Hepatocyte (in vitro differentiated cells): ENCODE measurements at regions not wholly inside any gene's neighbourhood (a gene's known extent, or its start where the extent isn't known, plus 50 kb on each side); places are given as distances from the start of the nearest gene placed in this dataset.

Experiments used
- DNase-seq: peaks from one replicate; pipeline ENCODE4 v3.0.0-alpha.2; 2016; ENCODE audit warnings: low spot score
- H2AFZ ChIP-seq: fragments of 200-600 bp; sonication (generic); 2 replicates; pipeline ENCODE4 v1.6.0; 2016; ENCODE audit warnings: antibody characterized with exemption, mild to moderate bottlenecking
- H3K27ac ChIP-seq: fragments of 200-600 bp; sonication (generic); 2 replicates; pipeline ENCODE4 v1.5.1; 2016; ENCODE audit warnings: mild to moderate bottlenecking
- H3K27me3 ChIP-seq: fragments of 200-600 bp; sonication (generic); 2 replicates; pipeline ENCODE4 v1.6.1; 2016
- H3K36me3 ChIP-seq: fragments of 200-600 bp; sonication (generic); replicated peaks from 2 replicates; pipeline ENCODE4 v1.5.1; 2016; ENCODE audit warnings: low read depth; ENCODE audit not compliant: insufficient read depth
- H3K4me1 ChIP-seq: fragments of 200-600 bp; sonication (generic); 2 replicates; pipeline ENCODE4 v1.5.1; 2016; ENCODE audit warnings: mild to moderate bottlenecking, moderate library complexity; ENCODE audit not compliant: insufficient read depth
- H3K4me2 ChIP-seq: fragments of 200-600 bp; sonication (generic); 2 replicates; pipeline ENCODE4 v1.6.0; 2016
- H3K4me3 ChIP-seq: fragments of 200-600 bp; sonication (generic); 2 replicates; pipeline ENCODE4 v1.5.1; 2016; ENCODE audit warnings: mild to moderate bottlenecking
- H3K79me2 ChIP-seq: fragments of 200-600 bp; sonication (generic); 2 replicates; pipeline ENCODE4 v1.6.0; 2017; ENCODE audit warnings: mild to moderate bottlenecking
- H3K9me2 ChIP-seq: fragments of 200-600 bp; sonication (generic); replicated peaks from 2 replicates; pipeline ENCODE4 v1.6.0; 2017; ENCODE audit warnings: mild to moderate bottlenecking; ENCODE audit not compliant: insufficient read depth
- H3K9me3 ChIP-seq: fragments of 200-600 bp; sonication (generic); 2 replicates; pipeline ENCODE4 v1.5.1; 2016; ENCODE audit warnings: low read depth, mild to moderate bottlenecking
- H4K20me1 ChIP-seq: fragments of 200-600 bp; sonication (generic); 2 replicates; pipeline ENCODE4 v1.6.0; 2016; ENCODE audit warnings: mild to moderate bottlenecking; ENCODE audit not compliant: insufficient read depth, poor library complexity, severe bottlenecking
- EZH2 ChIP-seq: fragments of 200-600 bp; sonication (generic); IDR thresholded peaks from 2 replicates; pipeline ENCODE4 v1.6.1; 2016; ENCODE audit warnings: antibody characterized with exemption, mild to moderate bottlenecking, borderline replicate concordance
- EZH2phosphoT487 ChIP-seq: fragments of 200-600 bp; sonication (generic); IDR thresholded peaks from one replicate; pipeline ENCODE4 v1.6.1; 2018; ENCODE audit warnings: antibody characterized with exemption, mild to moderate bottlenecking, low read depth, moderate library complexity; ENCODE audit not compliant: unreplicated experiment, severe bottlenecking
- WGBS: methylation state at CpG from one replicate; pipeline ENCODE4 v1.1.6; 2016; ENCODE audit warnings: low lambda C conversion rate; ENCODE audit errors: missing lambda C conversion rate; 5-methylcytosine and 5-hydroxymethylcytosine counted together
- TF ChIP-seq, protein P1 (sequence below): fragments of 200-600 bp; sonication (generic); IDR thresholded peaks from 2 replicates; pipeline ENCODE4 v1.5.1; 2016; ENCODE audit warnings: antibody characterized with exemption, mild to moderate bottlenecking; ENCODE audit not compliant: poor library complexity

- Histone ChIP-seq H3K9me2 (no peaks in the 10 kb centered on the region), H3K4me1 (no peaks in the 10 kb centered on the region), H3K9me3 (no peaks in the 10 kb centered on the region), H3K79me2 (no peaks in the 10 kb centered on the region), H2AFZ (no peak overlapping the region), H3K4me3 (no peak overlapping the region), H3K27me3 (no peaks in the 10 kb centered on the region), H3K4me2 (no peak overlapping the region), H4K20me1 (no peaks in the 10 kb centered on the region), H3K27ac (no peak overlapping the region), H3K36me3 (no peaks in the 10 kb centered on the region)
- DNase-seq = no peak
- TF ChIP-seq EZH2phosphoT487 (no peak), EZH2 (no peak)
- TF ChIP-seq, protein P1, sequence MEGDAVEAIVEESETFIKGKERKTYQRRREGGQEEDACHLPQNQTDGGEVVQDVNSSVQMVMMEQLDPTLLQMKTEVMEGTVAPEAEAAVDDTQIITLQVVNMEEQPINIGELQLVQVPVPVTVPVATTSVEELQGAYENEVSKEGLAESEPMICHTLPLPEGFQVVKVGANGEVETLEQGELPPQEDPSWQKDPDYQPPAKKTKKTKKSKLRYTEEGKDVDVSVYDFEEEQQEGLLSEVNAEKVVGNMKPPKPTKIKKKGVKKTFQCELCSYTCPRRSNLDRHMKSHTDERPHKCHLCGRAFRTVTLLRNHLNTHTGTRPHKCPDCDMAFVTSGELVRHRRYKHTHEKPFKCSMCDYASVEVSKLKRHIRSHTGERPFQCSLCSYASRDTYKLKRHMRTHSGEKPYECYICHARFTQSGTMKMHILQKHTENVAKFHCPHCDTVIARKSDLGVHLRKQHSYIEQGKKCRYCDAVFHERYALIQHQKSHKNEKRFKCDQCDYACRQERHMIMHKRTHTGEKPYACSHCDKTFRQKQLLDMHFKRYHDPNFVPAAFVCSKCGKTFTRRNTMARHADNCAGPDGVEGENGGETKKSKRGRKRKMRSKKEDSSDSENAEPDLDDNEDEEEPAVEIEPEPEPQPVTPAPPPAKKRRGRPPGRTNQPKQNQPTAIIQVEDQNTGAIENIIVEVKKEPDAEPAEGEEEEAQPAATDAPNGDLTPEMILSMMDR = no peak
- 68% methylated on average over 3 of the region's 3 CpGs for WGBS
These were observed 1034.1 kb downstream of the MCTP2 start for GRCh38 chr15:95265419-95265997.

GRCh38 chr15:95266451-95267061, 1035.2 kb downstream of the MCTP2 start:
- Histone ChIP-seq H3K27me3 (no peaks in the 10 kb centered on the region), H3K9me2 (no peaks in the 10 kb centered on the region), H3K4me1 (no peaks in the 10 kb centered on the region), H3K79me2 (no peaks in the 10 kb centered on the region), H2AFZ (no peak overlapping the region), H3K27ac (no peak overlapping the region), H4K20me1 (no peaks in the 10 kb centered on the region), H3K9me3 (no peaks in the 10 kb centered on the region), H3K4me2 (no peak overlapping the region), H3K4me3 (no peak overlapping the region), H3K36me3 (no peaks in the 10 kb centered on the region)
- TF ChIP-seq, protein P1 = no peak
- no peak for TF ChIP-seq EZH2
- no peak for TF ChIP-seq EZH2phosphoT487
- 74% methylated on average over 7 of the region's 7 CpGs for WGBS
- DNase-seq = no peak

DNA sequence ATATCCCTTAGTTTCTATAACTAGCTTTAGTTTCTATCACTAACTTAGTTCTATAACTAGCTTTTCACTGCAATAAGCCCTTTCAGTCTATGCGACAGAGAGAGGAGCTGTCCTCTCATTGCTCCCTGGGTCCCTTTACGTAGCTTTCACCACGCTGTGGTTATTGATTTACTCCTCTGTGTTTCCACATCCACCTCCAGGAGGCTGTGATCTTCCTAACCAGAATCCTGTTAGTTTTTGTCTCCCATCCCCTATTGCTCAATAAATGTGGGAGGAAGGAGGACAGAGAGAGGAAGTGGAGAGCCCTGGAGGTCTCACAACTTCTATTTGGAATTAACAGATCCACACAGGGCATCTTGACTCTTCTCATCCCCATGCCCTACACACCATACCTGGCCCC, 1036.1 kb downstream of the MCTP2 start:
- Histone ChIP-seq H3K79me2 (no peaks in the 10 kb centered on the region), H3K27ac (no peak overlapping the region), H2AFZ (no peak overlapping the region), H3K4me1 (no peaks in the 10 kb centered on the region), H3K4me3 (no peak overlapping the region), H3K9me3 (no peaks in the 10 kb centered on the region), H3K36me3 (no peaks in the 10 kb centered on the region), H4K20me1 (no peaks in the 10 kb centered on the region), H3K4me2 (no peak overlapping the region), H3K9me2 (no peaks in the 10 kb centered on the region), H3K27me3 (no peaks in the 10 kb centered on the region)
- WGBS = 63% methylated on average over 3 of the region's 3 CpGs
- TF ChIP-seq EZH2phosphoT487 = no peak
- no peak for DNase-seq

GRCh38 chr15:95269242-95270183, 1038.2 kb downstream of the MCTP2 start:
- no peak overlapping the region for H2AFZ ChIP-seq
- no peaks in the 10 kb centered on the region for H4K20me1 ChIP-seq
- no peak overlapping the region for H3K4me3 ChIP-seq
- no peak overlapping the region for H3K4me2 ChIP-seq
- 63% methylated on average over 10 of the region's 10 CpGs for WGBS
- H3K79me2 ChIP-seq = no peaks in the 10 kb centered on the region
- no peak overlapping the region for H3K27ac ChIP-seq
- no peaks in the 10 kb centered on the region for H3K9me3 ChIP-seq
- no peak for DNase-seq
- H3K36me3 ChIP-seq = no peaks in the 10 kb centered on the region
- no peaks in the 10 kb centered on the region for H3K4me1 ChIP-seq
- TF ChIP-seq EZH2phosphoT487 = no peak
- no peak for TF ChIP-seq EZH2
- no peaks in the 10 kb centered on the region for H3K27me3 ChIP-seq
- no peaks in the 10 kb centered on the region for H3K9me2 ChIP-seq
